Activated T-cell treated with anti-CD3 and anti-CD28 coated beads for 48 hours (primary cell): ENCODE measurements at regions not wholly inside any gene's neighbourhood (a gene's known extent, or its start where the extent isn't known, plus 50 kb on each side); places are given as distances from the start of the nearest gene placed in this dataset.
"Not testable (repeated sequence)": the region's sequence is repeated elsewhere in the genome, so short reads cannot be mapped to it uniquely, and the experiment has no call there.

Source experiments
- DNase-seq: peaks from one replicate; pipeline ENCODE4 v3.0.0-alpha.2; 2020; ENCODE audit warnings: low read depth

GRCh38 chr12:76664731-76665130 is 99.2 kb upstream of the ZDHHC17 start:
- DNase-seq = no peak

GRCh38 chr12:76666290-76666835 is 97.6 kb upstream of the ZDHHC17 start:
- DNase-seq = no peak

- no peak for DNase-seq
Measured at GRCh38 chr12:76669981-76670380, 93.9 kb upstream of the ZDHHC17 start.

GRCh38 chr12:76670776-76671175 is 93.1 kb upstream of the ZDHHC17 start:
- no peak for DNase-seq

- DNase-seq = no peak
Measured at GRCh38 chr12:76674669-76675315, 89.1 kb upstream of the ZDHHC17 start.

- DNase-seq = not testable (repeated sequence)
Measured at GRCh38 chr12:76676261-76676660, 87.7 kb upstream of the ZDHHC17 start.

- no peak for DNase-seq
Measured at GRCh38 chr12:76678992-76679391, 84.9 kb upstream of the ZDHHC17 start.

GRCh38 chr12:76679778-76680177 is 84.1 kb upstream of the ZDHHC17 start:
- DNase-seq = no peak

GRCh38 chr12:76680940-76681339 is 83.0 kb upstream of the ZDHHC17 start:
- no peak for DNase-seq

GRCh38 chr12:76685246-76685678 is 78.7 kb upstream of the ZDHHC17 start:
- no peak for DNase-seq

- DNase-seq = no peak
Measured at GRCh38 chr12:76687981-76688380, 75.9 kb upstream of the ZDHHC17 start.

- no peak for DNase-seq
Measured at GRCh38 chr12:76688631-76689030, 75.3 kb upstream of the ZDHHC17 start.

- no peak for DNase-seq
Measured at GRCh38 chr12:76690921-76691700, 72.8 kb upstream of the ZDHHC17 start.

- DNase-seq = no peak
Measured at GRCh38 chr12:76692846-76693245, 71.1 kb upstream of the ZDHHC17 start.

- no peak for DNase-seq
Measured at GRCh38 chr12:76694369-76694768, 69.5 kb upstream of the ZDHHC17 start.

GRCh38 chr12:76696186-76696585 is 67.7 kb upstream of the ZDHHC17 start:
- DNase-seq = no peak

GRCh38 chr12:76697849-76698248 is 66.1 kb upstream of the ZDHHC17 start:
- no peak for DNase-seq

GRCh38 chr12:76698316-76698715 is 65.6 kb upstream of the ZDHHC17 start:
- no peak for DNase-seq

GRCh38 chr12:76698966-76699365 is 64.9 kb upstream of the ZDHHC17 start:
- no peak for DNase-seq

- DNase-seq = no peak
Measured at GRCh38 chr12:76701690-76702089, 62.2 kb upstream of the ZDHHC17 start.

- DNase-seq = no peak
Measured at GRCh38 chr12:76702946-76703345, 61.0 kb upstream of the ZDHHC17 start.

- no peak for DNase-seq
Measured at GRCh38 chr12:76704693-76705092, 59.2 kb upstream of the ZDHHC17 start.

GRCh38 chr12:76706101-76706500 is 57.8 kb upstream of the ZDHHC17 start:
- no peak for DNase-seq
